ENCODE measurements at regions not wholly inside any gene's neighbourhood (a gene's known extent, or its start where the extent isn't known, plus 50 kb on each side); places are given as distances from the start of the nearest gene placed in this dataset.

DNA sequence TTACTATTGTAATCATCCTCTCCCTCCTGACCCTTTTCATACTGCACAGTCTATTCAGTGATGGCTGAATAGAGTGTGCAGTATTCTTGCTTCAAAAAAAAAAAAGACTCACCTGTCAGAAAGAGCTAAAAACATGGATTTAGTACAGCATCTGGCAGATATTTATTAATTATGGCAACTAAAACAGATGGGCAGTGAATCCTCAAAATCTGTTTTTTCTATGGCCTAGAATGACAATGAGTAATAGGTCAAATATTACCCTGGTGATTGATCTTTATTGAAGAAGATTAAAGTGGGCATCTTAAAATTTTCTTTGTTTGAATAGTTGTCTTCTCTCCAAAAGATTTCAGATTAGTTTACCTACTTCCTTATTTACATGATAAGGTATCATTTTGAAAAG, 543.6 kb downstream of the FOXG1 start:
- no peak for DNase-seq

DNA sequence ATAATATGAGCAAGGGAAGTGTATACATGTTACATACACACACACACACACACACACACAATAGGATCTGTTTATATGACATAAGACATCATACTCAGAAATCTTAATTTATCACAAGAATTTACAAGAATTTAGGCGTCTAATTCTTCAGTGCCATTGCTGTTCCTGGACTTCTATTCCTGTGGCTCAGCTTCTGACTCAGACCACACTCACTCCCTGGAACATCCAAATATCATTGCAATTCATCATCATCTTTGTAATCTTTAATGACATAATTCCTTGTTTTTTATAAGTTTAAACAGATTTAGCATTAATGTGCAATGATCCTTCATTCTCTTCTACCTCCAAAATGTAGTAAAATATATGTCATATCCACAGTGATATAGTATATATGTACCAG, 544.2 kb downstream of the FOXG1 start:
- no peak for DNase-seq

DNA sequence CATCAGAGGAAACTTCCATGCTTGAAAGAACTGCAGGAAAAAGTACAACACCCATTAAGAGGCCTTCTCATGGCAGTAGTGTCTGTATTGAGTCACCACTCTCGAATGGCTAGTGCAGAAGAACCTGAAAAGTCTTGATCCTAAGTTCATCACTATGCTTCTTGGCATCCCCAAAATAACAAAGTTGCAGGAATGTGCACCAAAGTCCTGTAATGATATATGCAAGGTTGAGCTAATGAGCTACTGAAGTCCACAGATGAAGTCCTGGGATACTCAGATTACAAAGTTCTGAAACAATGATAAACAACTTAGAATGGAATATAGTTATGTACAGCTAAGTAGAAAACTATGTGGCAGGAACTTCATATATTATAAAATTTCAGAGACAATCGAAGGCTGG, 545.4 kb downstream of the FOXG1 start:
- DNase-seq = no peak

DNA sequence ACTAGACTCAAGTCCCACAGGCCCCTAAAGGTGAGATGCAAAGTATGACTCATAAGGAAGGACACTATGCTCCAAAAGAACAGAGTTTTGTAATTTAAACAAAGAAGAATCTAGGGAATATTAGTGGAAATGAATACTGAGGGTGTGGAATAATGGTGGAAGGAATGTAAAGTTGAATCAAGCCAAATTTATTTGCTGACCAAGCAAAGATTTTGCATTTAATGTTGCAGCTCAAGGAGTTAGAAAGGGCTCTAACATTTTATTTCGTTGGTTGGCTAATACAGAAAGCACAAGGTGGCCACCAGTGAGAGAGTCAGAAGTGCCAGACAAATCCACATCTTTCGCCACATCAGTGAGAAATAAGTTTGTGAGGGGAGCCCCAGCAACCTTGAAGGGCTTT, 550.3 kb downstream of the FOXG1 start:
- DNase-seq = no peak

DNA sequence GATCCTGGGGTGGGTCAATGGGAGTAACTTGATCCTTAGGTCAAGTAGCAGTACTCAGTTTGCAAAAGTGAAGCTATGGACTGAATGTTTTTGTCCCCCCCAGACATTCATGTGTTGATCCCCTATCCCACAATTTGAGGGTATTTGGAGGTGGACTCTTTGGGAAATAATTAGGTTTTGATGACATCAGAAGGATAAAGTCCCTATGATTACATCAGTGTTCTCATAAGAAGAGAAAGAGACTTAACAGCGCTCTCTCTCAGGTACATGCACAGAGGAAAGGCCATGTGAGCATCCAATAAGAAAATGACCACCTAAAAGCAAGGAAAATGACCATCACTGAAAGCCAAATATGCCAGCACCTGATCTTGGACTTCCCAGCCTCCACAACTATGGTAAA, 550.8 kb downstream of the FOXG1 start:
- DNase-seq = no peak

DNA sequence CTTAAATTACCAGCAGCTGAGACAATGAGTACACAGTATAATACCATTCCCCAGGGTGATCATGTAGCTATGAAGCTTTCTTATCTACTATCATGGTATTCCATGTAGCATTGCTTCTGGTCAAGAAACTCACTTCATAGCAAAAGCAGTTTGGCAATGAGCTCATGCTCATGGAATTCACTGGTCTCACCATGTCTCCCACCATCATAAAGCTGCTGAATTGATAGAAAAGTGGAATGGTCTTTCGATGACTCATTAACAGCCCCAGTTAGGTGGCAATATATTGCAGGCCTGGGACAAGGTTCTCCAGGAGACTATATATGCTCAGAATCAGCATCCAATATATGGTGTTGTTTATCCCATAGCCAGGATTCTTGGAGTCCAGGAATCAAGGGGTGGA, 553.7 kb downstream of the FOXG1 start:
- no peak for DNase-seq

DNA sequence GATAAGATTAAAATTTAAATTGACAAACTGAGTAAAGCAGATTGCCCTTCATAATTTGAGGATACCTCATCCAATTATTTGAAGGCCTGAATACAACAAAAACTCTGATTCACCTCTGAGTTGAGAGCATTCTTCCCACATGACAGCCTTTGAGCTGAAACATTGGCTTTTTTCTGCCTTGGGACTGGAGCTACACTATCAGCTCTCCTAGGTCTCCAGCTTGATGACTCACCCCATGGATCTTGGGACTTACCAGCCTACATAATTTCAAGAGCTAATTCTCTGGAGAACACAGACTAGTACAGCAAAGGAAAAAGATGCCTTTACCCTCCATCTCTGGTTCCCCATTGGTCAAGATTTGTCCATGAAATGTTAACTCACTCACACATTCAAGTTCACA, 555.1 kb downstream of the FOXG1 start:
- no peak for DNase-seq

DNA sequence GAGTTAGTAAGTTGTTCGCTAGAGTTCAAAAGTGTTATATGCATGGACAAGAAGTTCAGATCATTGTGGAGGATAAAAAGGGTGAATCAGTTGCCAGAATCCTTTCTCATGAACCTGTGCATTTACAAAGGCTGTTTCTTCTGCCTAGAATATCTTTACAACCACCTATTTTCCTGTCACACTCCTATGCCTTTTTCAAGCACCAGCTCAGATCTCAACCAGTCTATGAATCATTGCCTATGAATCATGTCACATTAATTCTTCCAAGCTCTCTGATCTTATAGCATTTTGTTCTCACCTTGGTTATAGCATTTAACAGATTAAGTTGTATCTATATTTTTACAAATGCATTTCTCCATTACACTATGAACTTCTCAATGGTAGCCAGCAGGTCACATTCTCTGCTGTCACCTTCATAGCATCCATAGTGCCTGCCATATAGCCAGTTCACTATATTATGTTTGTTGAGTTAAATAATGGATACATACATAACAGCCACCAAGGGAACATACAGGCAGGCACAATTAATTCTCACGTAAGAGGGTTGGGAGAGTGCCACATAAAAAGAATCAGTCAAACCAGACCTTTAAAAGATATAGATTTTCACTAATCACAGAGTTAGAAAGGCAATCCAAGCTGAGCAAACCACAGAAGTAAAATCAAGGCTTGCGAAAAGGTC, 573.0 kb downstream of the FOXG1 start:
- DNase-seq = no peak

DNA sequence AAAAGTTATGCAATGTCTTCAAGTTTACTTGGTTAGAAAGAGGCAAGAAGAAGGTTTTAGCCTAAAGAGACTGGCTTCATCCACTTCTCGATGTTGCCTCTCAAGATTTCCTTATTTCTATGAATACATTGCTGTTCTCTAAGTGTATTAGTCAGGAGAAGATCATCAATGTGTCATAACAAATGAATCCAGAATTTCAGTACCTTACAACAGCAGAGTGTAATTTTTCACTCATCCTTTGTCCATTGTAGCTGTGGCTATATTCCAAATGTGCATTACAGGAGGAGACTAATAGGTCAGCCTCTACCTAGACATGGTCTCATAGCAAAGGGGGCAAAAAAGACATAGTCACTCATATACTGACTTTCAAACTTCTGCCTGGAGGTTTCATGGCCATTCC, 579.1 kb downstream of the PRKD1 start:
- no peak for DNase-seq

DNA sequence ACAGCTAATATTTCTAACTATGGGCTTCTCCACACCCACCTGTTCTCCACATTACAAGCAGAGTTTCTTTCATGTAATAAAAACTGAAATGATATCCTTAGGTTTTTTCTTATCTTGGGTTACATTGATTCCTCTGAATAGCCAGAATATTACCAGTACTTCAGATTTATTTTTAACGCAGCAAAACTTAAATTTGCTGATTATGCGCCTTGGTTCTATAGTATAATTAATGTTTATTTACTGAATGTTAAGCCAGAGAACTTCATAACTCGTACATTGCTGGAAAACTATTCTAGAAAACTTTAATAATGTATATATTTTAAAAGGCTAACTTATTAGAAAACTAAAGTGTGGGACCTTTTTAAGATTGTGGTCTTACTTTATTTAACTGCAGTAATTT, 577.2 kb downstream of the PRKD1 start:
- no peak for DNase-seq

DNA sequence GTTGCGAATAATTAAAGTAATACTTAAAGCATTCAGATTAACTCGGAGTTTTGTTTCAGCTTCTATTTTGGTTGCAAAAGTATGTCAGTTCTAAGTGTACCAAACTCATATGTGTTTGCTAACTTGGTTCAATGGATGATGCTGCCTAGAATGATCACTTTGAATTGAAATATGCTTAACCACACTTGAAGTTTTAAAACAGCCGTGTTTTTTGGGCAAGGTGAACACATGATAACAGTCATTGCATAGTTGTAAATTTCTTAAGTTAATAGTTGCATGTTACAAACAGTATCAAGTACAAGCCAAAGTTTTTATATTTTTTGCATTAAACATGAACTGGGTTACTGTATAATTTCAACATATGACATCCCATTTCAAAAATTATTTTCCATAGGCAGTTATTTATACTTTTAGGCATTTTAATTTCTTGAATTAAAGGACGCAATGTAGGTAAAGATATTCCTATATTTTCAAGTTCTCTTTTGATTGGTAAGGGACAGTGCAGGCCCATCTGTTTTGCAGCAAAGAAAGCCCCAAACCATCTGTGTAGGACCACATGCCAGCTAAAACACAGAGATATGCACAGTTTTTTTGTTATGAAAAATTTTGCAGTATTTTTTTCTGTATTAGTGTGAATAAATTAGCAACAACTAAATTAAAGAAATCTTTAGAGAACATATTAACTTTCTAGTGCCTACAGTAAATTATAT, 575.5 kb downstream of the PRKD1 start:
- no peak for DNase-seq

DNA sequence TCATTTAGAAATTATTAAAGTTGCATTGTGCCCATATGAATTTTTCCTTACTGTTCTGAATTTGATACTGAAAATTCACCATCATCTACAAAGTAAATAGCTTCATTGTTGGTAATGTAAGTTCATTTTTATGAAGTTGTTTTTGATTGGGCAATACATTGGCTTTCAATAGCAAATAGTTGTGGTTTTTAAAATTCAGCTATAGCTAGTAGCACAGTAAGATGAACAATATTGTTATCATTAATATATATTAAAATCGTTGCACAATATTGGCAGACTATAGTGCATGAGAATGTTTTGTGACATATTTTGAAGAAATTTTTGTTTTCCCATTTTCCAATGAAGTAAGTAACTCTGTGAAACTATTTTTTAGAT, 575.0 kb downstream of the PRKD1 start:
- no peak for DNase-seq

DNA sequence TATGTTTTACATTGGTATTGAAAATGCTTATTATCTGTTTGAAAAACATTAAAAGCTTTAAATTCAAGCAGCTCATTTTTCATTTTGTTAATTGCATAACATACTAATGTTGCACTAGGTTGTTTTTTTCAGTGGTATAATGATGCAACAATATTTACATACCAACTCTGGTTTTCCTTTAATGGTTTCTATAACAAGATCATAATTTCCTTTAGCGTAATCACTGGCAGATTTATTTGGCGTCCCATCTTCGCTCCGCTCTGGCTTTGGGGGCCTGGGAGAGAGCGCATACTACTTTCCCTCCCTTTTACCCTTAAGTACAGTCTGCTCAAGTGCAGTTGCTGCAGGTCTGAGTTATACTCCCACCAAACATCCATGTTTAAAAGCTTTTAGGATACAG, 574.1 kb downstream of the PRKD1 start:
- DNase-seq = no peak

DNA sequence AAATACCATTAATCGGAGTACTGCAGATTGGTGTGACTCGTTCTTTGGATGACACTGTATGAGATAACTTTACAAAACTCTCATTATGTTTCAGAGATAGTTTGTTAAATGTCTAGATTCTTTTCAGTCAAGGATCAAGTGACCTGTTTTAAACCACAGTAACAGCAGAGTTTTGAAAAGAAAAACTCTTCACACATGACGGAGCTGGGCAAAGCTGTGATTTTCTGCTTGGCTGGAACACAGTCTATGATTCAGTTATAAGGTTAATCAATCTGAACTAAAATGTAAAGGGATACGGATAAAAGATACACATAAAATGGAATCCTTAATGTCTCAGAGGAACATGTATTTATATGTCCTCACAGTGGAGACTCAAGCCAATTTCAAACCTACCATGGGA, 573.2 kb downstream of the PRKD1 start:
- no peak for DNase-seq

DNA sequence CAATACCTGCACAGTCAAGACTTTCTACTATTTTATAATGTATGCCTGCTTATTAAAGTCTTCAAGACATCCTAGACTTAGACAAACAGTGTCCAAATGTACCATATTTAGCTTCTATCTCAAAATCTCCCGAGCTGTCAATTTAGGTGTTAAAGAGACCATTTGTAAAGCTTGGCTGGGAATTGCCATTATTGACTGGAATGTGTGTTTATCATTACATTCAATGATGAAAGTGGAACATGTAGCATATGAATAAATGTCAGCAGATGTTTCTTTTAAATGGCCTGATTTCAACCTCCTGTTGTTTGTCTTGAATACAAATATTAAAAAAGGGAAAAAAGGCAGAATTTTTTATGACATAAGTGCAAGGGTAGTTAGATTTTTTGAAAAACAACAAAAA, 572.3 kb downstream of the PRKD1 start:
- no peak for DNase-seq

DNA sequence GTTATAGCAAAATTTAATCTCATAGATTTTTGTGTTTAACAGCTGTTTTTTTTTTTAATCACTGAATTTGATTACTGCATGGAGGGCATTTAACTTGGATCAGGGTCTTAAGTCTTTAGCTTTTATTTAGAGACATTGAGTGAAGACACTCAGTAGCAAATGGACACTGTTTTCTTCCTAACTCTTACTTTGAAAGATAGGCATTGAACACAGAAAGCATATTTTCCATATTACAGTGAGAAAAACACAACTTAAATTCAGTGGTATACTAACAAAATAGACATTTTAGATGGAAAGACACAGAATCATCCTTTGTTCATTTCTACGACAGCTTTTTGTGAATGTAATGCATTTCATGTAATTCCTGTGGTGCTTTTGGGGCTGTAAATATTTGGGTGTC, 571.8 kb downstream of the PRKD1 start:
- no peak for DNase-seq

DNA sequence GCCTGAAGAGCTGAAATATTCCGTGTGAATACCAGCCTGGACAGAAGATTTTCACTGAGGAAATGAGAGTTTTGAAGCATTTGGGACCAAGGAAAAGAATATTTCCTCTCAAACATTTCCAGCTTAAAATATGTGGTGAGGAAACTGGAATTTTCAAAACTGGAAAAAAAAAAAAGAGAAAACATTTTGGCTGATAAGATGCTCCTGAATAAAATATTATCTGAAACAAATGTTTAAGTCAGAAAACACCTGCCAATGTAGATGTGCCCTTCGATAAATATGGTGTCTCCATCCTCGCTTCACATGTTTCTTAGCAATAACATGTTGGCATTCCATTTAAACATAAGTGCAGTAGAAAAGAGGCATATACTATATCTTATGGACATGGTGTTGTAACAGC, 567.0 kb downstream of the PRKD1 start:
- no peak for DNase-seq

DNA sequence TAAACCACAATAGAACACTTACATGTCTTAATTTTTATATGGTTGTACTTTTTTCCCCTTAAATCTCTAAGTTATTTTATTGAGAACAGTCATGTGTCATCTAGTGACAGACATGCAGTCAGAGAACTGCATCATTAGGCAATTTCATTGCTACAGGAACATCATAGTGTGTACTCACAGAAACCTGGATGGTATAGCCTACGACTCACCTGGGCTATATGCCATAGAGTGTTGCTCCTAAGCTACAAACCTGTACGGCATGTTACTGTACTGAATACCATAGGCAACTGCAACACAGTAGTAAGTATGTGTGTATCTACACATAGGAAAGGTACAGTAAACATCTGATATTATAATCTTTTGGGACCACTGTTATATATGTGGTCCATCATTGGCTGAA, 557.6 kb downstream of the PRKD1 start:
- DNase-seq = no peak

DNA sequence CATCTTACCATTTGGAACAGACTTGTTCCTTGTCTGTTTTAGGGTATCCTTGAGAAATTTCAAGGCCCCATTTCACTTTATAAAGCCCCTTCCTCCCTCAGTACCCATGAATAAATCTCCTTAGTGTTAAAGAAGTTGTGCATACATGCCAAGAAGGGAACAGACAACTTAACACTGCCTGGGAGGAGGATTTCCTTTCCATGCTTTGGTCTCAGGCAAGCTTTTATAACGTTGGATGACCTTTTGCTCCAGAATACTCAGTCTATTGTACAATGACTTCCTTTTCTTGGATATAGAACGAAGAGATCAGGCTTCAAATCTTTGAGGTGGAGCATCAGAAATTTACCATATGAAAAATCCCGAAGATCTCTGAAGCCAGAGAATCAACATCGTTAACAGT, 551.4 kb downstream of the PRKD1 start:
- DNase-seq = no peak

DNA sequence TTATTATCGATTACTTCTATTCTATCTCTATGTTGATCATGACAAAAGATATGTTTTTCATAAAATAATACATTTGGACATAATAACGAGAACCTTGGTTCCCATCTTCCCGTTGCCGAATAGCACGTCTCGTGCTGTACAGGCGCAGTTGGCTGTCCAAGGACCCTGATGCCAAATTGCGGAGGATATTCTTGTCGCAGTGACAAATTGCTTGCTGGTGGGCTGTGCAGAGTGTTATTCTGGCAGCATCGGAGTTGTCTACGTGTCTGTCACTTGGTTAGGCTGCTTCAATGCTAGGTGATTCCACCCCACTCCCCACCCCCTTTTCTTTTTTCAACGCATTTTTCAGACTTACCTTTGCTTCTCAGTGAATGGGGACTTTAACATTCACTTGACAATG, 546.8 kb downstream of the PRKD1 start:
- no peak for DNase-seq

DNA sequence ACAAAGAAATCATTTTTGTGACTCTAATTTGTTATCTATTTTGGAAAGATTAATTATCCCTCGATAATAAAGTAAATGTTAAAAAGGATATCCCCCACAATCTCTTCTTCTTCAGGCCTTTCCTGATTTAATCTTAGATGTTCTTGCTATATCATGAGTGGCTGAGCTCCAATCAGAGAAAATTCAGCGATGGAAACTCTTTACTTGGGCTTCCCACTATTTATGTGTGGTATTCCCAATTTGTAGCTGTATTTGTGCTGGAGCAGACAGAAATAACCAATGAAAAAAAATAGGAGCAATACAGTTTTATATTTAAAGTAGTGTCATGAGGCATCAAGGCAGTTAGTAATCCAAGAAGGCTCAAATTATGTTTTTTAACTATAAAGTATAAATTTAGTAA, 539.1 kb downstream of the PRKD1 start:
- no peak for DNase-seq

DNA sequence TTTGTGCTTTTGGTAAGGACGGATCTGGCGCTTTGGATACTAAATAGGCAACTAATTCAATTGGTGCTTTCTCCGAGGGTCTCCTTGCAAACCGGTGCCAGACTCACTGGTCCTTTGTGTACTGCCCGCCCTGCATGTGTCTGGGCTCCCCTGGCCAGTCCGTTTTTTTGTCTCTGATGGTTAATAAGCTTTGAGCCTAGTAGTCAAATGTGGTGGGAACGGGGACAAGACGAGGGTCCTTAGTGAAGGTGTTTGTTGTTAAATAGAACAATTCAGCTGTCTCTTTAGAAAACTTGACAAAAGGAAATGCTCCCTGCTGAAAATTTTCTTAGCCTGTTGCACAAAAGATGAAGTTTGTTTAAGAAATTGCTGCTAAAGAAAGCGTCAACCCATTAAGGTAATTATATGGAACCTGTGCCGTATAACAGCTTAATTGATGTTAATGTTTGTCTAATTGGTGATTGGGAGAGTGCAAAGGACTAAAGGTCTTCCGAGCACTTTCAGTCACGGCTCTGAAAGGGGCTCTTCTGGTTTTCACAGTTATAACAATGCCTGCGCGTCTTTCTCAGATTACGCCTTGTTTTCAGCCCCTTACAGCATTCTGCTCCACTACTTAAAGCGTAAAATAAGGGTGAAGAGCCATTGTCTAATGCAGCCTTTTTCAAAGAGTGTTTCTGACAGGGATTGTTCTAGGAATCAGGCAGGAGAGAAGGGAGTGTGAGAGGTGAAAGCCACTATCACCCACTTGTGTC, 537.4 kb downstream of the PRKD1 start:
- DNase-seq = no peak

DNA sequence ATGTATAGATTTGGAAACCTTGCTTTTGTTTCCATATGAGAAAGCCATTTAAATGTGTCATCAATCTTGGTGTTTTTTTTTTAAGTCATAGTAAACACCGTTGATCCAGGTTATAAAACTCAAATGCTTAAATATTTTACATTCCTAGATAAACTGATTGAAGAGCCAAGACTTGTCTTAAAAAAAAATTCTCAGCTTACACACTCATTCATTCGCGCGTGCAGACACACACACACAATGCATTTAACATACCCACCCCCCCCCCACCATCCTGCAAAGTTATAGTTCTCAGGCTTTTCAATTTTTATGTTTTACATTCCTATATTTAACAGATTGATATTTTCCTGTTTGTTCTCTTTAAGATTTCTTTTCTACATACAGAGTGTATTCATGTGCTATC, 536.4 kb downstream of the PRKD1 start:
- DNase-seq = no peak

DNA sequence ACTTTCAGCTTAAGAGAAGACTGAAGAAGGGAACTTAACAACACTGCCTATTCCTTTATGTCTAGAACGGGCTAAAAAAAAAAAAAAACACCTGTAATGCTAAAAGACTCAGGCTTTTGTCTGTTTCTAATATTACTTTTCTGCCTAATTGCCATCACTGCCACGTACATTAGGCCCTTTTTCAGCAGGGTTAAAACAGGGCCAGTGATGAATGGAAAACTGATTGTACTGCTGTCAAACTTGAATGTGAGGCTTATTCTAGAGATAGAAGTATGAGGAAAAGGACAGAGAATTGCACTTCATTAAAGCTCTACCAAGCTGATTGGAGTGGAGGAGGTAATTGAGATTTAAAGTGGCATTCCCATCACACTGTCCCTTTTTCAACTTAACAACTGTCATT, 535.8 kb downstream of the PRKD1 start:
- no peak for DNase-seq

DNA sequence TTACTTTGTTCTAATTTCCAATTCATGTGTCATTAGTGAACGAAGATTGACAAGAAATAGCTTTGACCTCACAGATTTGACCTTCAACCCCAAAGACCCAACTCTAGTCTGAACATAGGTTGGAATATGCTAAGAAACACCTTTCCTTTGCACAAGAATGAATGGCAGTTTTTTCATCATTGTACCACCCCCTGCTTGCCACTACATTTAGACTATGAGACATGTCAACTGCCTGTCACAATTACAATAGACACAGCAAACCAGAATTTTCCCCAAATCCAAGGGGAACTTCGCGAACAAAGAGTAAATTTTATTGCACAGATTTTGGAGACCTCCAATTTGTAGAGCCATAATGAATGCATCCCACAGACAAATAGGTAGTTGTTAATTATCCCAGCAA, 535.4 kb downstream of the PRKD1 start:
- DNase-seq = no peak

Measured in CD4-positive, alpha-beta T cell treated with Interferon gamma for 1 hour (primary cell).